Stimulated activated naive CD8-positive, alpha-beta T cell treated with anti-CD3 and anti-CD28 coated beads, Interleukin-15, Interleukin-2, amounts not matched to agents 100 U/mL and 50 U/mL, for 24 hours (primary cell): ENCODE measurements at regions not wholly inside any gene's neighbourhood (a gene's known extent, or its start where the extent isn't known, plus 50 kb on each side); places are given as distances from the start of the nearest gene placed in this dataset.

ENCODE experiments used
- ATAC-seq: fragments of 150-1000 bp; cut with Tn5 transposase; one replicate; pipeline ENCODE4 v1.10.0; 2021
- DNase-seq: peaks from one replicate; pipeline ENCODE4 v3.0.0; 2021

- ATAC-seq (no peak), DNase-seq (no peak)
Measured at GRCh38 chr2:5540856-5541255, 151.3 kb upstream of the SOX11 start.

- DNase-seq (no peak), ATAC-seq (no peak)
Measured at GRCh38 chr2:5544205-5544786, 147.9 kb upstream of the SOX11 start.

GRCh38 chr2:5546181-5546580 is 146.0 kb upstream of the SOX11 start:
- ATAC-seq (no peak), DNase-seq (no peak)

- DNase-seq, result no peak
- no peak for ATAC-seq
Measured at GRCh38 chr2:5548991-5549715, 143.0 kb upstream of the SOX11 start.

DNA sequence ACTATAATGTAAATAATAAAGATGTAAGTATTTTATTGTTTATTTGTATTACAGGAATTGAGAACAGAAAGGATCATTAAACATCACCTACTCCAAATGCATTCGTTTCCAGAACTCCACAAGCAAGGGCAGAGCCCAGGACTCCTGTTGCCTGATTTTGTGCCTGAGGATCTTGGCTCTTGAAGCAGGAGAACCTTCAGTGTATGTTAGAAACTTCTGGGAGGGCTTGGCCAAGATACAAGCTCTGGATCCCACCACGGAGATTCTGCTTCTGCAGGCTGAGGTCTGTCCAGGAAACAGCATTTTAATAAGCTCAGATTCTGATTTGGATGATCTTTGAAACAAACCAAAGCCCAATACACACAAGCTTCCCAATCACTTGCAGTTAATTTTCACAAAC is 142.4 kb upstream of the SOX11 start:
- ATAC-seq (no peak), DNase-seq (no peak)

- ATAC-seq (no peak), DNase-seq (no peak)
Measured at GRCh38 chr2:5555636-5556035, 136.5 kb upstream of the SOX11 start.

- ATAC-seq, result no peak
- no peak for DNase-seq
Measured at GRCh38 chr2:5561006-5561405, 131.2 kb upstream of the SOX11 start.

DNA sequence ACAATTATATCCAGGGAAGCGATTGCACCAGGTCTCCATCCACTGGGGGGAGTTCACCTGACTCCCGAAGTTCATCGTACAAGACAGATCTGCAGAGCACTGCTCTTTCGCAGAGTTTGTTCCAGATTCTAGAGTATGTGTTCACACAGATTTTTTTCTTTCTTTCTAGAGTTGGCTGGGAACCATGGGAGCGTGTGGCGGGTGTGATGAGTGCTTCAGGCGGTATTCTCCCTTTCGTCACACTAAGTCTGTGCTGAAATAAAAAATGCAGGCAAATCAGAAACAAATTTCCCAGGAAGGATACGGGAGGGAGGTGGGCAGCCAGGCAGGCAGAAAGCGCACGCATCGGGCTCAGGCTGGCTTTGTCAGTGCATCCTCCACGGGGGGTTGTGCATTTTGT is 129.8 kb upstream of the SOX11 start:
- ATAC-seq, result no peak
- no peak for DNase-seq

- no peak for ATAC-seq
Measured at GRCh38 chr2:5562865-5563264, 129.3 kb upstream of the SOX11 start.

DNA sequence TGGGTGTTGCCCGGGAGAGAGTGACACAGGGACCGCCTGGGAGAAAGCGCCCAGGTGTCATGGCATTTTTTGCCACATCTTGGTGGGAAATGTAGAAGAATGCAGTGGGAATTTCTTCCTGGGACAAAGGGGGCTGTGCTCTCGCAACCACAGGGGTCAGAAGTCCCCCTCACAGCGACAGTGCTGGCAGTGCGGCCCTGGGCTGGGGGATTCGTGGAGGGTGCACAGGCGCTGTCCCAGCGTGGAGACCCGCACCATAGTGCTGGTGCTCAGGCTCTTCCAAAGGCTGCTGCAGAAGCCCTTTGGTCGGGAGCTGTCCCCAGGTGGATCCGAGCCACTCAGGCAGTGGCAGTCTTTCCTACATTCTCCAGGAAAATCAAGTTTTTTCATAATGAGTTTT is 128.8 kb upstream of the SOX11 start:
- no peak for DNase-seq
- ATAC-seq, result no peak

More at GRCh38 chr2:5562865-5563264, 129.3 kb upstream of the SOX11 start:
- DNase-seq, result no peak

DNA sequence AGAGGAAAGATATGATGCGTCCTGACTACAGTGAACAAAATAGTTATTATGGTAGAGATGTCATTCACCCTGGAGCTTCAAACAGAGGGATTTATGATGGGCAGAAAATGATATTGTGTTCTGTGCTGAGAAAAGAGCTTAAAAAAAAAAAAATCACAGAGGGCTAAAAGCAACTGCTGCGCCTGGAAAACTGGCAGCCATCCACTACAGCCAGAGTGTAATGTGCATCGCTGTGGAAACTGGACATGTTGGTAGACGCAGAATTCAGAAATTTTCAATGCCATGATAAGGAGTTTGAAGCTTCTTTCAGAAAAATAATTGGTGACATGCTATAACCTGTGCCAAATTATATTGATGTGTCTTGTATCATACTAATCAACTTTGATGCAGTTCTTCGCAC is 122.9 kb upstream of the SOX11 start:
- no peak for ATAC-seq
- DNase-seq, result no peak

DNA sequence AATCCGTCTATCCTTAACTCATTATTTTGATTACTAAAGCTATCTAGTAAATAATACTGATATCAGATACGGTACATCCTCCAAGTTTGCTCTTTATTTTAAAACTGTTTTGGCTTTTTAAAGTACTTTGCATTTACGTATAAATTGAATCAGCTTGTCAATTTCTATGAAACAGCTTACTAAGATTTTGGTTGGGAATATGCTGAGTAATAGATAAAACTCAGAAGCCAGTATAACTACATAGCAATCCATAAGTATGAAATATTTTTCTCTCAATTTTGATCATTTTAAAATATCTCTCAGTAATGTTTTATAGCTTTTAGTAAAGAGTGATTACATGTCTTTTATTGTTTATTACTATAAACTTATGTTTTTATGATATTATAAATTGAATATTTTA is 116.2 kb upstream of the SOX11 start:
- ATAC-seq, result no peak
- no peak for DNase-seq

GRCh38 chr2:5587766-5588165 is 104.4 kb upstream of the SOX11 start:
- DNase-seq, result no peak

DNA sequence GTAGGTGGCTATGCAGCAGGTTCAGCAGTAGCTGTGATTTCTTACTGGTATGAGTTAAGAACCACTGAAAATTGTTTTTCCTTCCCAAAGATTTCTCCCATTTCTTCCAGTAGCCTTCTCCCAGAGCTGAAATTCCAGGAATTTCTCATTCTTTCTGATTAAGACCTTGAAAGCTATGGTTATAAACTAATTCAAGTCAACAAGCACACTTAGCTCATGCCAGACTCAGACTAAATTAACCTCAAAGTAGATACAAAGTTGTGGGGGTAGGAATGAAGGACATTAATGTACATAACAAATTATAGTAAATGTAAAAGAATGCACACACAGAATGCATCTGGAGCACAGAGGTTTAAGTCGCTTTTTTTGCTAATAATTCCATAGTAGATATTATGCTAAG is 103.6 kb upstream of the SOX11 start:
- no peak for ATAC-seq

More at GRCh38 chr2:5587766-5588165, 104.4 kb upstream of the SOX11 start:
- ATAC-seq, result no peak

DNA sequence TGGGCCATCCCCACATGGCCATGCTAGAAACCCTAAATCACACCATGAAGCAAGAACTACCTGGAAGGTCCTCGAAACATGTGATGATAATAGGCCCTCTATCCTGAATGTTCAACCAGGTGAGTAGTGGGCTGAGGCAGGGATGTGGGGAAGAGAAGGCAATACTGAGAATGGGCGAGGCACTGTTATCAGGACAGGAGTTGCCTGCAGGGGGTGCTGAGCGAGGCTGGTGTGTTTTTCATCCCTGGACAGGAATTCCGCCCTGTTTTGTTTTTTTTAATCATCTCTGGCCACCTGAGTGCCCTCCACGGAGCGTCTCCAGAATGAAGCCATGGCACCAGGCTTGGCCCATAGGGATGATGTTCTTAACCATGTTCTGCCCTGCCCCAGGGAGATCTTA is 103.0 kb upstream of the SOX11 start:
- ATAC-seq (no peak), DNase-seq (no peak)

More for the DNA sequence above, 103.6 kb upstream of the SOX11 start:
- no peak for DNase-seq

- no peak for DNase-seq
- ATAC-seq, result no peak
Measured at GRCh38 chr2:5590886-5591285, 101.3 kb upstream of the SOX11 start.

DNA sequence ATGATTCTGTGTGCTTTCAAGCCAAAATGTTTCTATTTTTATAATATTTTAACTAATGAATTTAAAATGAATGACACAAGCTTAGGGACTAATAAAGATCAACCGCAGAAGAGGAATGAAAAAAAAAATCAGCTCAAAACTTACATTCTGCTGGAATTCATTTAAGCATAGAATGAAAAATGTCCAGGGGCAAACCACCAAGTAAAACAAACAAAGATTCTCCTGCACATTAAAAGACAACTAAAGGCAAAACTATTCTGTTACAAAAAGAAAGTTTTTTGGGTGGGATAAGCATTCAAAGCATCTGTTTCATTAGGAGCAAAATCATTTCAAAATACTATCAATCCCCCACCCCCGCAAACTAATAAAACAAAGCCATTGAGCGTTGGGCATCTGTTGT is 99.3 kb upstream of the SOX11 start:
- ATAC-seq (no peak), DNase-seq (no peak)

DNA sequence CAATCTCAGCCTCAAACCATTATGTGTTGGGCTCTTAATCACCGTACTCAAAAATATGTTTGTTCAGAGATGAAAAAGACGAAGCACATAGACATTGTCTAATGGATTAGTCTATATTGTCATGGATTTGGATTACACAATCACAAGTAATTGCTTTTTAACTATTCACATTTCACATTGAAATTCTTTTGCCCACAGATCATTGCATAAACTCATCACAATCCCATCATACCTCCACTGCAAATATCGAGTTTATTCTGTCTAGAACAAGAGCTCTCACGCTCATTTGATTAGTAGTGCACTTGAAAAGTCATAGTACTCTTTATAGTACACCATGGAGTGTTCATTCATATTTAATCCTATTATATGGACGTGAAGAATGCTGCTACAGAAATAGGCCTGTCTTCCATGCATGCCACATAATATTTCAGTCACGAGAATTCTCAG is 97.9 kb upstream of the SOX11 start:
- DNase-seq, result no peak
- ATAC-seq, result no peak

- no peak for ATAC-seq
Measured at GRCh38 chr2:5596868-5597267, 95.3 kb upstream of the SOX11 start.

DNA sequence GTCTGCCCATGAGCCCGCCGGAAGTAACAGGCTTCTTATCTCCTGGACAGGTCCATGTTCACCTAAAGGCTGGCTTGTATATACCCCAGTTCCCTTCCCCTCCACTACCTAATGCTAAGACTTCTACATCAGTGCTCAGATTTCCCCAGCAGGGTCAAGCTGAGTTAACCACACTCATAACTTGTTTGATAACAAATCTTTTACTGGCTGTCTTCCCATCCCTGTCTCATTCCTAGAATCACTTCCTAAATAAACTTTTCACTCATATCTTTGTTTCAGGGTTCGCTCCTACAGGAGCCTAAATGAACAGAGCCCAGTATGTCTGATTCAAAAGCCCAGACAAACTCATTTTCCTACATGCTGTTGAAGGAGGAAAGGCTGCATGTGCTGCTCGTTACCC is 94.0 kb upstream of the SOX11 start:
- DNase-seq (no peak), ATAC-seq (no peak)

More at GRCh38 chr2:5596868-5597267, 95.3 kb upstream of the SOX11 start:
- no peak for DNase-seq

- ATAC-seq (no peak), DNase-seq (no peak)
Measured at GRCh38 chr2:5609201-5609600, 83.0 kb upstream of the SOX11 start.

GRCh38 chr2:5612666-5613065 is 79.5 kb upstream of the SOX11 start:
- no peak for ATAC-seq
- DNase-seq, result no peak

- ATAC-seq, result no peak
- no peak for DNase-seq
Measured at GRCh38 chr2:5616019-5616418, 76.2 kb upstream of the SOX11 start.

GRCh38 chr2:5617358-5617757 is 74.8 kb upstream of the SOX11 start:
- DNase-seq (no peak), ATAC-seq (no peak)
